GM20000 (cell line): ENCODE measurements at regions not wholly inside any gene's neighbourhood (a gene's known extent, or its start where the extent isn't known, plus 50 kb on each side); places are given as distances from the start of the nearest gene placed in this dataset.

ENCODE experiments used
- DNase-seq: peaks from one replicate; pipeline ENCODE4 v3.0.0; 2012; ENCODE audit warnings: low spot score
- TF ChIP-seq, protein P1 (sequence below): IDR thresholded peaks from 2 replicates; pipeline ENCODE4 v1.5.1; 2012; ENCODE audit warnings: mild to moderate bottlenecking, control low read depth; ENCODE audit errors: extremely low read depth, missing control alignments

DNA sequence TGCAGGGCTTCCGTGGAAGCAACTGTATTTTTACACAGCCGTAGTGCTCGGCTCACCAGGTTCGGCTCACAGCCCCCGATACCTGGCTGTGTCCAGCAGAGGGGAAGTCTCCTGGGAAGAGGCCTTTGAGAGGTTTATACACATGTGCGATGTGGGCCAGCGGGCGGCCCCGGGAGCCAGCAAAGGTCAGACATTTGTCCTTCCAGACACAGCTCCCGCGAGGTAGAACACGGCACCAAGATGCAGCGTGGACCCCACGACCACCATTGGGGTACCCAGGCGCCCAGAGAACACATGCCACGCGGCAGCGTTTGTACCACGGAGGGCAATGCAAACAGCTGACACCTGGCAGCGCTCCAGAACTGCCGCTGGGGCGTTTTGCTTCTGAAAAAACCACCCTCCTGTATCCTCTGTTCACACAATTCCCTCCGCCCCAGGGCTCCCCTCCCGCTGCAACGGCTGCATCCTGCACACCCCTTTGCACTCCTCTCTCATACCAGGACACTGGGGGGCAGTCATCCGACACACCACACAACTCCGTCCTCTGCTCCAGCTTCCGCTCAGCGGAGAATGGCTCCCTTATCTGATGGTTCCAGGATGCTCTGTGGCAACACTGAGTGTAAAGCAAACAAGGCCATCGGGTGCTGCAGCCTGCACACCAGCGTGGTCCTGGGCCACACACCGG, 235.3 kb downstream of the SYK start:
- TF ChIP-seq, protein P1, sequence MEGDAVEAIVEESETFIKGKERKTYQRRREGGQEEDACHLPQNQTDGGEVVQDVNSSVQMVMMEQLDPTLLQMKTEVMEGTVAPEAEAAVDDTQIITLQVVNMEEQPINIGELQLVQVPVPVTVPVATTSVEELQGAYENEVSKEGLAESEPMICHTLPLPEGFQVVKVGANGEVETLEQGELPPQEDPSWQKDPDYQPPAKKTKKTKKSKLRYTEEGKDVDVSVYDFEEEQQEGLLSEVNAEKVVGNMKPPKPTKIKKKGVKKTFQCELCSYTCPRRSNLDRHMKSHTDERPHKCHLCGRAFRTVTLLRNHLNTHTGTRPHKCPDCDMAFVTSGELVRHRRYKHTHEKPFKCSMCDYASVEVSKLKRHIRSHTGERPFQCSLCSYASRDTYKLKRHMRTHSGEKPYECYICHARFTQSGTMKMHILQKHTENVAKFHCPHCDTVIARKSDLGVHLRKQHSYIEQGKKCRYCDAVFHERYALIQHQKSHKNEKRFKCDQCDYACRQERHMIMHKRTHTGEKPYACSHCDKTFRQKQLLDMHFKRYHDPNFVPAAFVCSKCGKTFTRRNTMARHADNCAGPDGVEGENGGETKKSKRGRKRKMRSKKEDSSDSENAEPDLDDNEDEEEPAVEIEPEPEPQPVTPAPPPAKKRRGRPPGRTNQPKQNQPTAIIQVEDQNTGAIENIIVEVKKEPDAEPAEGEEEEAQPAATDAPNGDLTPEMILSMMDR: peak; percentile 6
- DNase-seq: peak; percentile 40

DNA sequence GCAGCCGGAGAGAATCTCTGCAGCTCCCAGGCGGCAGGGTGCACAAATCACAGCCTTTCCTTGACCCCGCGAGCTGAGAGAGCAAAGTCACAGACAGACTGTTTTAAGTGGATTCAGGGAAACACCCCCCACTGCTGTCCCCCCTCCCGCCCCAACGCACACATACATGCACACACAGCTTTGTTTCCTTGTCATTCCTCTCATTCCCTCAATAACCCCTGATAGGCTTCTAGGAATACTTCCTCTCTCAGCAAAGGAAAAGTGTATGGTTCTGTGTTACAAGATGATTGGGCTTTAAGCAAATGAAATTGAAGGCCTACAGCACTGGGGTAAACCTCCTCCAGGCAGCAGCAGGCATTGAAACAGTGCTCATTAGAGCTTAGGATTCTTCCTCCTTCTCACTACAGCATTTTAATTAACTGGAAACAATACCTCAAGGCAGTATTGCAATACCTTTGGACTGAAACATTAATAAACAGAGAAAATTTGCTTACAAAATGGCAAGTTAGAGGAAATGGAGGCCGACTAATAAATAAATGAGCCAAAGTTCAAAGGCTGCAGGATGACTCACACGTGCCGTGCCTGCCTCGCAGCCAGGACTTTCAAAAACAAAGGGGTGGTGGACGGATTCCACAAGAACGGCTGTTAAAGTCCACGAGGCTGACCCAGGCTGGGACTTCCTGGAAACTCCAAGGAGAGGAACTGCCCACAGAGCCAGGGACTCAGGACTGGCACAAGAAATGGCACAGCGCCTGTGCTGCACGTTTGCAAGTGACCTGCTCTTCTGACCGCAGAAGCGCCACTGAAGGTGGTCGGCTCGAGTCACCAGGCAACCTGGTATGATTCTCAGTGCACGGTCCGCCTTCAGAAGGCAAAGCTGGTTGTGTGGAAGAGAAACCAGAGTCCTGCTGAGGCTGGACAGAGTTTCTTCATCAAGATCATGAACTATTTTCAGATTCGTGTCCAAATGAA, 236.2 kb downstream of the SYK start:
- no peak for DNase-seq
- TF ChIP-seq, protein P1: no peak

DNA sequence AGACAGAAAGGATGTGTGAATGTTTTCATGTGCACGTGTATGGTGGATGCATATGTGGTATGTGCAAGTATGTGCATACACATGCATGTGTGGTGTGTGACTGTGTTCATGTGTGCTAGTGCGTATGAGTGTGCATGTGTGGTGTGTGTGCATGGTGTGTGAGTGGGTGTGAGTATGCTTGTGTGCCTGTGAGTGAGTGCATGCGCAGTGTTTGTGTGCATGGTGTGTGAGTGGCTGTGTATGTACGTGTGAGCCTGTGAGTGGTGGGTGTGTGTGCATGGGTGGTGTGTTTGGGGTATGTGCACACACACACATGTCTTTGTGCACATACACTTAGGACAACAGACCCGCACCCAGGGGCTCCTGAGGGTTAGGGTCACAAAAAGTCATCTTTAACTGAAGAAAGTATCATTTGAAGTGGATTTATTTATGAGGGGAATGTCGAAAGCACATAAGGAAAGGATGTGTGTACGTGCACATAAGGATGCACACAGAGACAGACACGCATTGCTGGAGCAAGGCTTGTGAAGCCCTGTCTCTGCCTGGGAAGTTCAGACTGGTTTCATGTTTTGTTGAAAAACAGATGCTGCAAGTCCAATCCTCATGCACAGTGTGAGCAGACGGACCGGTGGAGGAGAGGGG, 237.0 kb downstream of the SYK start:
- no peak for DNase-seq
- TF ChIP-seq, protein P1: no peak

DNA sequence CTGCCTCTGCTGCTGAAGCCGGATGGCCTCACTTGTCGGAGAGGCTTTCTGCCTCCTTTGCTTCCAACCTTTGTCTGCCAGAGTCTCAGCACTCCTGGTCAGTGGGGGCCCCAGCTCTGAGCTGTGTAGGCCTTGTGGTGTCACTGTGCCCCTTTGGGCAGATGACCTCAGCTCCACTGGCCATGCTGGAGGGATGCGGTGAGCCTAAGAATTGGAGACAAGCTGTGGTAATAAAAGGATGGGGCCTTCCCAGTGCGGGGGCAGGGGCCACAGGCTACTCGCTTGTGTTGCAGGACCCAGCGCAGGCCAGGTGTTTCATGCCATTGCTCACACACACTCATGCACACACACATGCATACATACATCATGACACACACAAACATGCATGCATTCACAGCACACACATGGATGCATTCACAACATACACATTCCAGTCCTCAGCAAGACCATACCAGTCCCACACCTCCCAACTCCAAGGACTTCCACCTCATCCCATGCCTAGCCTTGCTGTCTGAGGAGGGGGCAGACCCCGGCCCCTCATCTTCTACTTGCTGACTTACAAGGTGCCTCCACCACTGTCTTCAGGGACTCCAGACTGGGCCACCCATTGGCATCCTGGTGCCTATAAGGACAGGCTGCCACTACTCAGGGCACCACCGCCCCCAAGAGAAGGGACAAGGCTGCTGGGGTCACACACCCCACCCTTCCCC, 237.7 kb downstream of the SYK start:
- TF ChIP-seq, protein P1: no peak
- DNase-seq: no peak

DNA sequence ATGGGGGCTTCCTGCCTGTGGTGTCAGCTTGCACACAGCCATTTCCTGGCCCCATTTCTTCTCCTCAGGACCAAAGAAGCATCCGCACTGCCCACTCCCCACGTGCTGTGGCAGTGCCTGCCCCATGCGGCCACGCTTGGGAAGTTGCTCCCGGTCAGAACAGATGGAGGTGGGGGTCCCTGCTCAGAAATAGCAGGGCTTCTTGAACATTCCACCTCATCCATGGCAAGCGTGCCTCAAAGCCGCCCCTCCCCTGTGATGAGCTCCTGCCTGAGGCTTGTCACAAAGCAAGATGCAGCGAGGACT, 238.2 kb downstream of the SYK start:
- TF ChIP-seq, protein P1: no peak
- no peak for DNase-seq

DNA sequence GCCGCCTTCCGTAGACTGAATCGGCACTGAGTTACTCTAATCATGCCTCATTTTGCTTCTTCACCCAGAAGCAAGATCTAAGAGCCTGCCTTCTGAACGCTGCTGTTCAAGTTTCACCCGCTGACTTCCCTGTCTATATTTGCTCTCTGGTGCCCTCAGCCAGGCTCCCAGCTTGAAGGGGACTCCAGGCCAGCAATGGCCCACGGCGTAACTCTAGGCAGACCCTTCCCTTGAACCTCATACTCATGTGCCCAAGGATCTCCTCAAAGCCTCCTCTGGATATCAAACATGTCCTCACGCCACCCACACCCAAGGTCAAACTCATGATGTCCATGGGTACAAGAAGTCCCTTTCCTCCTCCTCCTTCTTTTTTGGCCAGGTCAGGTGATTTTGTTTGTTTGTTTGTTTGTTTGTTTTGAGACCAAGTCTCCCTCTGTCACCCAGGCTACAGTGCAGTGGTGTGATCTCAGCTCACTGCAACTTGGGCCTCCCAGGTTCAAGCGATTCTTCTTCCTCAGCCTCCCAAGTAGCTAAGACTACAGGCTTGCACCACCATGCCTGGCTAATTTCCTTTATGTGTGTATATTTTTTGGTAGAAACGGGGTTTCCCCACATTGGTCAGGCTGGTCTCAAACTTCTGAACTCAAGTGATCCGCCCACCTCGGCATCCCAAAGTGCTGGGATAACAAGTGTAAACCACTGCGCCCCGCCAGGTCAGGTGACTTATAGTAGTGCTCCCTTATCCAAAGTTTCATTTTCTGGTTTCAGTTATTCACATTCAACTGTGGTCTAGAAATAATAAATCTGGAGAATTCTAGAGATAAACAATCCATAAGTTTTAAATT, 239.0 kb downstream of the SYK start:
- TF ChIP-seq, protein P1: no peak
- DNase-seq: no peak
